Body of pancreas (tissue), 4 donors: ENCODE measurements at regions not wholly inside any gene's neighbourhood (a gene's known extent, or its start where the extent isn't known, plus 50 kb on each side); places are given as distances from the start of the nearest gene placed in this dataset.

Experiments
- CTCF ChIP-seq, 7 experiments: fragments of 450-650 bp in 4 of 7; fragments of 200-600 bp in 3 of 7; sonication (generic) in 3 of 7; IDR thresholded peaks; one replicate each; pipeline ENCODE4 v1.5.1; 2016 to 2019; ENCODE audit warnings: antibody characterized with exemption in 7 of 7
- POLR2A ChIP-seq, 3 donors: fragments of 450-650 bp; IDR thresholded peaks; one replicate each; pipeline ENCODE4 v1.6.1; 2016; ENCODE audit warnings: antibody characterized with exemption in 3 of 3, mild to moderate bottlenecking in 2 of 3

GRCh38 chr2:175624211-175624761 is 377.8 kb downstream of the LNPK start:
- TF ChIP-seq POLR2A (IDR thresholded peaks at IDR 0.05) (no peak), CTCF (IDR thresholded peaks at IDR 0.05) (no peak)
